Thoracic aorta (tissue), 2 donors: ENCODE measurements at regions not wholly inside any gene's neighbourhood (a gene's known extent, or its start where the extent isn't known, plus 50 kb on each side); places are given as distances from the start of the nearest gene placed in this dataset.

ENCODE experiments used
- ATAC-seq: fragments of 150-250 bp; one replicate; pipeline ENCODE4 v1.8.0; 2017; ENCODE audit warnings: low read depth; ENCODE audit not compliant: insufficient number of reproducible peaks, low FRiP score
- DNase-seq: peaks from one replicate; pipeline ENCODE4 v3.0.0-alpha.2; 2020; ENCODE audit warnings: low spot score
- H3K27ac ChIP-seq, 2 donors: fragments of 200-600 bp; sonication (generic); 1 replicate in 1 of 2; 2 replicates in 1 of 2; pipeline ENCODE4 v1.5.1; 2016; ENCODE audit warnings: mild to moderate bottlenecking in 2 of 2, moderate library complexity in 2 of 2
- H3K27me3 ChIP-seq: fragments of 200-600 bp; sonication (generic); replicated peaks from 2 replicates; pipeline ENCODE4 v1.6.0; 2016; ENCODE audit warnings: mild to moderate bottlenecking; ENCODE audit not compliant: insufficient read depth
- H3K36me3 ChIP-seq: fragments of 200-600 bp; sonication (generic); one replicate; pipeline ENCODE4 v1.5.1; 2016
- H3K4me1 ChIP-seq, 2 donors: fragments of 200-600 bp; sonication (generic); 1 replicate in 1 of 2; 2 replicates in 1 of 2; pipeline versions ENCODE4 v1.5.1 to v1.6.0; 2016; ENCODE audit warnings: low read depth in 2 of 2, mild to moderate bottlenecking in 1 of 2; ENCODE audit not compliant: control insufficient read depth in 1 of 2
- H3K4me3 ChIP-seq: fragments of 200-600 bp; sonication (generic); 2 replicates; pipeline ENCODE4 v1.5.1; 2016; ENCODE audit warnings: mild to moderate bottlenecking
- H3K9me3 ChIP-seq: fragments of 200-600 bp; sonication (generic); 2 replicates; pipeline ENCODE4 v1.5.1; 2016
- TF ChIP-seq, protein P1 (sequence below): fragments of 200-600 bp; sonication (generic); IDR thresholded peaks from one replicate; pipeline ENCODE4 v1.5.1; 2019; ENCODE audit warnings: antibody characterized with exemption

DNA sequence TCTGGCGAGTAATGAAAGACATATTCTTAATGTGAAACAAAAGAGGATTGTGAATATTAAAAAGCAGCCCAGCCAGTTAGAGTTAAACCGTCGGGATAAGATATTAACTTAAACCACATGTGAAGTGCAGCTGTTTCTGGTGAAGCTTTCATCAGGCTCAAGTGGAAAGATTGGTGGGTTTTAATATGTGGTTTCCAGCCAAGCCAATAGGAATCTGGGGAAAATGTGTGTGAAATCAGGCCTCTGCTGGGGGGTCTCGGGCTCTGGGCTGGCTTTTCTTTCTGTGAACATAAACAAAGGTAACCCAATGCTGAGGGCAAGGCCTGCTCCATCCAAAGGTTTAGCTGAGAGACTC is 279.6 kb downstream of the SLC4A3 start:
- no peaks in the 10 kb centered on the region for H3K36me3 ChIP-seq
- no peak overlapping the region for H3K4me3 ChIP-seq
- H3K9me3 ChIP-seq = no peaks in the 10 kb centered on the region
- DNase-seq = no peak
- TF ChIP-seq, protein P1, sequence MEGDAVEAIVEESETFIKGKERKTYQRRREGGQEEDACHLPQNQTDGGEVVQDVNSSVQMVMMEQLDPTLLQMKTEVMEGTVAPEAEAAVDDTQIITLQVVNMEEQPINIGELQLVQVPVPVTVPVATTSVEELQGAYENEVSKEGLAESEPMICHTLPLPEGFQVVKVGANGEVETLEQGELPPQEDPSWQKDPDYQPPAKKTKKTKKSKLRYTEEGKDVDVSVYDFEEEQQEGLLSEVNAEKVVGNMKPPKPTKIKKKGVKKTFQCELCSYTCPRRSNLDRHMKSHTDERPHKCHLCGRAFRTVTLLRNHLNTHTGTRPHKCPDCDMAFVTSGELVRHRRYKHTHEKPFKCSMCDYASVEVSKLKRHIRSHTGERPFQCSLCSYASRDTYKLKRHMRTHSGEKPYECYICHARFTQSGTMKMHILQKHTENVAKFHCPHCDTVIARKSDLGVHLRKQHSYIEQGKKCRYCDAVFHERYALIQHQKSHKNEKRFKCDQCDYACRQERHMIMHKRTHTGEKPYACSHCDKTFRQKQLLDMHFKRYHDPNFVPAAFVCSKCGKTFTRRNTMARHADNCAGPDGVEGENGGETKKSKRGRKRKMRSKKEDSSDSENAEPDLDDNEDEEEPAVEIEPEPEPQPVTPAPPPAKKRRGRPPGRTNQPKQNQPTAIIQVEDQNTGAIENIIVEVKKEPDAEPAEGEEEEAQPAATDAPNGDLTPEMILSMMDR = no peak
- no peak overlapping the region for H3K27ac ChIP-seq
- ATAC-seq = no peak
- no peaks in the 10 kb centered on the region for H3K27me3 ChIP-seq
- no peaks in the 10 kb centered on the region for H3K4me1 ChIP-seq

GRCh38 chr2:219908538-219908937 is 281.1 kb downstream of the SLC4A3 start:
- Histone ChIP-seq H3K27me3 (no peaks in the 10 kb centered on the region), H3K9me3 (no peaks in the 10 kb centered on the region), H3K4me3 (no peak overlapping the region), H3K36me3 (no peaks in the 10 kb centered on the region), H3K27ac (no peak overlapping the region), H3K4me1 (peaks cover 0 to 7% of the 10 kb centered on the region in 2 donors)
- TF ChIP-seq, protein P1 = no peak
- ATAC-seq = no peak
- DNase-seq = no peak

DNA sequence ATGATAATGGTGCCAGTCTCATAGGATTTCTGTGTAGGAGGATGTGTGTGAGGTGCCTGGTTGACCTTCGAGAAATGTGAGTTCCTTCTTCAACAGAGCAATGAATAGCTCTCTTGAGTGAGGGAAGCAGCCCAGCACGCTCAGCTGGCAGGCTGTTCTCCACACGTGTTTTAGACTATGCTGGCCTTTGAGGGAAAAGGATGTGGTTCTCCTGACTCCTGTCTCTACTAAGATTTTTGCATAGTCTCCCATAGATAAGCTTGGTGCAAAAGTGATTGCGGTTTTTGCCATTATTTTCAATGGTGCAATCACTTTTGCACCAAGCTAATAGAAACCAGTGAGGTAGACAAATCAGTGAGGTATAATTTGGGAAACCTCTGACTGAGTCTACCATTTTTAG is 284.1 kb downstream of the SLC4A3 start:
- no peaks in the 10 kb centered on the region for H3K36me3 ChIP-seq
- no peak for ATAC-seq

GRCh38 chr2:219912491-219912921 is 285.1 kb downstream of the SLC4A3 start:
- ATAC-seq (no peak), DNase-seq (no peak)
- Histone ChIP-seq H3K4me1 (peaks cover 0 to 7% of the 10 kb centered on the region in 2 donors), H3K4me3 (peak overlapping the region; percentile 53), H3K36me3 (no peaks in the 10 kb centered on the region), H3K9me3 (no peaks in the 10 kb centered on the region), H3K27ac (no peak overlapping the region), H3K27me3 (no peaks in the 10 kb centered on the region)
- TF ChIP-seq, protein P1 = peak; percentile 35

More for the DNA sequence above, 284.1 kb downstream of the SLC4A3 start:
- H3K9me3 ChIP-seq = no peaks in the 10 kb centered on the region
- no peak for DNase-seq
- TF ChIP-seq, protein P1 = no peak
- no peaks in the 10 kb centered on the region for H3K27me3 ChIP-seq
- peaks cover 0 to 7% of the 10 kb centered on the region in 2 donors for H3K4me1 ChIP-seq
- H3K27ac ChIP-seq = no peak overlapping the region
- no peak overlapping the region for H3K4me3 ChIP-seq

DNA sequence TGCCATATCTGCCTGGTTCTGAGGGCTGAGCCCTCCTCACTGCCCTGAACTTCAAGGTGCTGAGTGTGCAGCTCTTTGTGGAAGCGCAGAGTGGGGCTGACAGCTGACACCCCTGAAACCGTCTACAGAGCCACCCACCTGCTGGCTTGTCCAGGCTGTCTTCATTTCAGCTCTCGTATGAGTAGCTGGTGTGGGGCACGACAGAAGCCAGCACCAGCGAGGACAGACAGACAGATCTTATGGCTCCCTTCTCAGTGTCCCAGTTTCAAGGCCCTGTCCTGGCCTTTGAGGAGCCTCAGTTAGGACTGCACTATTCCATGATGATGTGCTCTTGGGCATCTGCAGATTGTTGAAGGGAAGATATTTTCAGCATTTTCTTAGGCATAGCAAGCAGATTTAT is 287.1 kb downstream of the SLC4A3 start:
- no peak overlapping the region for H3K4me3 ChIP-seq
- TF ChIP-seq, protein P1 = no peak
- H3K27ac ChIP-seq = no peak overlapping the region
- no peak for DNase-seq
- no peaks in the 10 kb centered on the region for H3K27me3 ChIP-seq
- no peaks in the 10 kb centered on the region for H3K36me3 ChIP-seq
- no peaks in the 10 kb centered on the region for H3K9me3 ChIP-seq
- peaks cover 0 to 7% of the 10 kb centered on the region in 2 donors for H3K4me1 ChIP-seq
- no peak for ATAC-seq
